NCI-H1048 (cell line): ENCODE measurements at regions not wholly inside any gene's neighbourhood (a gene's known extent, or its start where the extent isn't known, plus 50 kb on each side); places are given as distances from the start of the nearest gene placed in this dataset.

Experiments used
- DNase-seq: peaks from one replicate; lab custom pipeline; 2025; lab: John Stamatoyannopoulos, UW

- no peak for DNase-seq
These were observed 201.7 kb upstream of the NLRP1 start for GRCh38 chr17:5785867-5786509.

GRCh38 chr17:5786510-5786875 is 202.2 kb upstream of the NLRP1 start:
- no peak for DNase-seq

- no peak for DNase-seq
These were observed 204.1 kb upstream of the NLRP1 start for GRCh38 chr17:5788266-5788900.

- DNase-seq: no peak
These were observed 205.2 kb upstream of the NLRP1 start for GRCh38 chr17:5789528-5789927.

GRCh38 chr17:5793157-5793556 is 208.8 kb upstream of the NLRP1 start:
- DNase-seq: no peak

GRCh38 chr17:5793899-5794298 is 209.6 kb upstream of the NLRP1 start:
- no peak for DNase-seq

- DNase-seq: no peak
These were observed 210.1 kb upstream of the NLRP1 start for GRCh38 chr17:5794385-5794784.

- DNase-seq: no peak
These were observed 210.7 kb upstream of the NLRP1 start for GRCh38 chr17:5794881-5795506.

- no peak for DNase-seq
These were observed 213.2 kb upstream of the NLRP1 start for GRCh38 chr17:5797447-5798050.

- no peak for DNase-seq
These were observed 213.8 kb upstream of the NLRP1 start for GRCh38 chr17:5798094-5798493.

- DNase-seq: no peak
These were observed 215.8 kb upstream of the NLRP1 start for GRCh38 chr17:5800131-5800530.

- no peak for DNase-seq
These were observed 216.3 kb upstream of the NLRP1 start for GRCh38 chr17:5800646-5801045.

GRCh38 chr17:5804251-5804650 is 219.9 kb upstream of the NLRP1 start:
- no peak for DNase-seq

GRCh38 chr17:5809056-5809455 is 224.7 kb upstream of the NLRP1 start:
- no peak for DNase-seq

- no peak for DNase-seq
These were observed 225.4 kb upstream of the NLRP1 start for GRCh38 chr17:5809580-5810188.

GRCh38 chr17:5812590-5812989 is 228.3 kb upstream of the NLRP1 start:
- DNase-seq: no peak

GRCh38 chr17:5813357-5813756 is 229.0 kb upstream of the NLRP1 start:
- no peak for DNase-seq

GRCh38 chr17:5815396-5815795 is 231.1 kb upstream of the NLRP1 start:
- DNase-seq: no peak

GRCh38 chr17:5816491-5817070 is 232.3 kb upstream of the NLRP1 start:
- no peak for DNase-seq

GRCh38 chr17:5817475-5818395 is 233.4 kb upstream of the NLRP1 start:
- DNase-seq: no peak

- DNase-seq: no peak
These were observed 235.1 kb upstream of the NLRP1 start for GRCh38 chr17:5819396-5819795.
